ENCODE measurements at regions not wholly inside any gene's neighbourhood (a gene's known extent, or its start where the extent isn't known, plus 50 kb on each side); places are given as distances from the start of the nearest gene placed in this dataset.

GRCh38 chrX:39636481-39636880 is 461.3 kb downstream of the BCOR start:
- Mint-ChIP-seq H3K4me3 (no peak overlapping the region), H3K36me3 (ENCODE audit: low read depth) (no peaks in the 10 kb centered on the region), H3K4me1 (ENCODE audit: low read depth) (peaks cover 9% of the 10 kb centered on the region), H3K27ac (no peak overlapping the region), H3K9me3 (no peaks in the 10 kb centered on the region), H3K27me3 (no peaks in the 10 kb centered on the region)
- no peak for TF ChIP-seq CTCF (IDR thresholded peaks at IDR 0.05)
- POLR2A ChIA-PET, result no interaction called here
- ATAC-seq, result no peak
- CTCF ChIA-PET, result no interaction called here
- intact Hi-C loops (cut with micrococcal nuclease), result no loop called here
- DNase-seq, result no peak

GRCh38 chrX:39638526-39638925 is 459.2 kb downstream of the BCOR start:
- TF ChIP-seq CTCF (IDR thresholded peaks at IDR 0.05), result no peak

GRCh38 chrX:39639871-39640270 is 457.9 kb downstream of the BCOR start:
- POLR2A ChIA-PET, result no interaction called here
- no peak overlapping the region for H3K27ac Mint-ChIP-seq
- intact Hi-C loops (cut with micrococcal nuclease), result no loop called here
- peaks cover 13% of the 10 kb centered on the region for H3K4me1 Mint-ChIP-seq (ENCODE audit: low read depth)
- ATAC-seq (no peak), DNase-seq (no peak)
- TF ChIP-seq CTCF (IDR thresholded peaks at IDR 0.05), result no peak
- no peak overlapping the region for H3K4me3 Mint-ChIP-seq
- CTCF ChIA-PET, result no interaction called here
- H3K36me3 Mint-ChIP-seq (ENCODE audit: low read depth), result no peaks in the 10 kb centered on the region
- H3K9me3 Mint-ChIP-seq, result no peaks in the 10 kb centered on the region
- H3K27me3 Mint-ChIP-seq, result no peaks in the 10 kb centered on the region

More at GRCh38 chrX:39638526-39638925, 459.2 kb downstream of the BCOR start:
- Mint-ChIP-seq H3K4me3 (no peak overlapping the region), H3K4me1 (ENCODE audit: low read depth) (peaks cover 9% of the 10 kb centered on the region), H3K27ac (no peak overlapping the region), H3K36me3 (ENCODE audit: low read depth) (no peaks in the 10 kb centered on the region), H3K27me3 (no peaks in the 10 kb centered on the region), H3K9me3 (no peaks in the 10 kb centered on the region)
- no peak for ATAC-seq
- no peak for DNase-seq
- ChIA-PET CTCF (no interaction called here), POLR2A (no interaction called here)
- intact Hi-C loops (cut with micrococcal nuclease), result no loop called here

- POLR2A ChIA-PET, result no interaction called here
- Mint-ChIP-seq H3K4me3 (no peak overlapping the region), H3K36me3 (ENCODE audit: low read depth) (no peaks in the 10 kb centered on the region), H3K4me1 (ENCODE audit: low read depth) (peaks cover 20% of the 10 kb centered on the region), H3K27me3 (no peaks in the 10 kb centered on the region), H3K27ac (no peak overlapping the region), H3K9me3 (no peaks in the 10 kb centered on the region)
- intact Hi-C loops (cut with micrococcal nuclease), result no loop called here
- DNase-seq, result no peak
- ATAC-seq, result no peak
- TF ChIP-seq CTCF (IDR thresholded peaks at IDR 0.05), result no peak
- CTCF ChIA-PET, result no interaction called here
Observed at GRCh38 chrX:39640866-39641265, 456.9 kb downstream of the BCOR start.

- Mint-ChIP-seq H3K4me3 (no peak overlapping the region), H3K9me3 (no peaks in the 10 kb centered on the region), H3K27me3 (no peaks in the 10 kb centered on the region), H3K27ac (no peak overlapping the region), H3K4me1 (ENCODE audit: low read depth) (peaks cover 20% of the 10 kb centered on the region), H3K36me3 (ENCODE audit: low read depth) (no peaks in the 10 kb centered on the region)
- ChIA-PET POLR2A (no interaction called here), CTCF (no interaction called here)
- TF ChIP-seq CTCF (IDR thresholded peaks at IDR 0.05), result no peak
- intact Hi-C loops (cut with micrococcal nuclease), result no loop called here
- DNase-seq, result no peak
- no peak for ATAC-seq
Observed at GRCh38 chrX:39642071-39642470, 455.7 kb downstream of the BCOR start.
